NCI-H226 (cell line): ENCODE measurements at regions not wholly inside any gene's neighbourhood (a gene's known extent, or its start where the extent isn't known, plus 50 kb on each side); places are given as distances from the start of the nearest gene placed in this dataset.

Source experiments
- DNase-seq: peaks from one replicate; pipeline ENCODE4 v3.0.0-alpha.2; 2015

DNA sequence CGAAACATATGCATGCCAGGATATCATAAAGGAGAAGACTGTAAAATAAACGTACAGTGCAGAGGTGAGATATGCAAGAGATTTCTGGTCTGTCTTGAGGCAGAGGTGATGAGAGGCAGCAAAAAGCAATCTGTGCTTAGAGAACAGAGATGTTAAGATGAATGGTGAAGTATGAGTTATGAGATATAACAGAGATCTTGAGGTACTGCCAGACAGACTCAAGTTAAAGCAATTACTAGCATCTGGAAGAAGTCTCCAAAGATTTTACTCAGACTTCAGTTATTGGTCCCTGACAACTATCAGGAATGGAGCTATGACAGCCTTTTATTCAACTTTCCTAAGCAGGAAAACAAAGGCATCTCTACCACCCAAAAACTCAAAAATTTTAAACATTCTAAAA lies 122.8 kb upstream of the DST start:
- no peak for DNase-seq

DNA sequence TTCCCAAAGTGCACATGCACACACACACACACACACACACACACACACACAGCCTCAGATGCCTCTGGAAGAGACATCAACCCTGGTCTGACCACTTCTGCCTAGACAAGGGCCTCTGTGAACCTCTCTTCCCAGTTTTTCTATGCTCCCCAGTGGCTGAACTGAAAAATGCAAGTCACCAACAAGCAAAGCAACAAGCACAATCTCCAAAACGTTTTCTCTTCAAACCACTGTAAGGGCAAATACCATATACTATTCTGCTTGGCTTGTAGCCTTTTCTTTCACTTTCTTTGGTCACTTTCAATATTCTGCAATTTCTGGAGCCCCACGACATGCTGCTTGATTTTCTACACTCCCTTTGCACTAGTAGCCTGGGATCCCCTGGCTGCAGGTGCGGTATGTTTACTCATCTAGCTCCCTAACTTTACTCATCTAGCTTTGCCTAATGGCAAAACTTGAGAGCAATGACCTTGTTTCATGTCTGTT lies 121.4 kb upstream of the DST start:
- DNase-seq = peak; percentile 30

DNA sequence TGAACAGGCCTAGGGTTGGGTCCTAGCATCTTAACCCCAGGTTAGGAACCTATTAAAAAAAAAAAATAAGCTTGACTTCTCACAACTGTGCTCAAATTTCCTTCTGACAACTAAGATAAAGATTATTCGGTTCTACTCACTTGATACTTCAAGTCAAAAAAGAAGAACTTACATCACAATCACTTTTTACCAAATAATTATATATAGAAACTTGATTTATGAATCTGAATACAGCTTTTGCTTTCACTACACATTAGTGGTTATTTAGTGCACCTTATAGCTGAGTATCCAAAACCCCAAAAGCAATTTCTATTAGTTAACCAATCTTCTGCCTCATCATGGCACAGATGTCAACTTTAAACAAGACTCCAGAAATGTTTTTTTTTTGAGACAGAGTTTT lies 119.0 kb upstream of the DST start:
- no peak for DNase-seq

DNA sequence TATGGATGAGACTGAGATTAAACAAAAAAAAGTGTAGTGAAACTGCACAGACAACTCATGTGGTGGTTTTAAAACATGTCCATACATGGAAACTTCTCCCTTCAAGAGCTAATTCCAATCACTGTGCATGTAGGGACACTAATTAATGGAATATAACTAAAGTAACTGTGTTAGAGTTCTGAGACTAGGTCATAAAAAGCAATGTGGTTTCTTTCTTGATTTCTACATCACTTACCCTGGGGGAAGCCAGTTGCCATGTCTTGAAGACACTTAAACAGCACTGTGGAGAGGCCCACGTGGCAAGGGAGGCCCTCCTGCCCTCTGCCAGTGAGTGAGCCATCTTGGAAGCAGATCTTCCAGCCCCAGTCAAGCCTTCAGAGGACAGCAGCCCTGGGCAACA lies 118.2 kb upstream of the DST start:
- DNase-seq = no peak

DNA sequence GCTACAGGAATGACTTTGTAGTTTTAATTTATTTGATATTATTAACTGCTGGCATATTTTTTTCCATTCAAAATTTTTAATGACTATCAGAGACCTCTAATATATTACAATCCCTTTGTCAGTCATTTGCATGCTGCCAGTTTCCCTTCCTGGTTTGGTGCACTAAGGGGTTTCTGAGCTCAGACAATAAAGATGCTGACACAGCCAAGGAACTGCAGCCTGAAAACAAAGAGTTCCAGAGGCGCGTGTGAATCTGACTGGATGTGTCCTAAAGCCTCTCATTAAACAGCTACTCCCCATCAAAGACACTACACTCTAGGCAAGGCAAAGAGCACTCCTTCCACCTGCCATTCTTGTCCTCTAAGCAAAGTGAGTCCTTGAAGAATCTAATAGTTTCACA lies 116.8 kb upstream of the DST start:
- no peak for DNase-seq

DNA sequence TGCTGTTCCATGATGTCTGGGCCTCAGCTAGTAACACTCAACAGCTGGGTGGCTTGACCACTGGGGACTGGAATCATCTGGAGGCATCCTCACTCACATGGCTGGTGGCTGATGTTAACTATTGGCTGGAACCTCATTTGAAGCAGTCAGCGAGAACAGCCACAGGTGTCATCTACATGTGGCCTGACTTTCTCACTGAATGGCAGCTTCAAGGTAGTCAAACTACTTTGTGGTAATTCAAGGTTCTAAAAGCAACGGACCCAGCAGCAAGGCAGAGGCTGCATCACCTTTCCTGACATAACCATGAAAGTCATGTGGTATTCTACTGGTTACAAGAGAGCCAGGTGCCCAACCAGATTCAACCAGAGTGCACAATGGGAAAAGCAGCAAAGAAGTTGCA lies 115.9 kb upstream of the DST start:
- DNase-seq = no peak

DNA sequence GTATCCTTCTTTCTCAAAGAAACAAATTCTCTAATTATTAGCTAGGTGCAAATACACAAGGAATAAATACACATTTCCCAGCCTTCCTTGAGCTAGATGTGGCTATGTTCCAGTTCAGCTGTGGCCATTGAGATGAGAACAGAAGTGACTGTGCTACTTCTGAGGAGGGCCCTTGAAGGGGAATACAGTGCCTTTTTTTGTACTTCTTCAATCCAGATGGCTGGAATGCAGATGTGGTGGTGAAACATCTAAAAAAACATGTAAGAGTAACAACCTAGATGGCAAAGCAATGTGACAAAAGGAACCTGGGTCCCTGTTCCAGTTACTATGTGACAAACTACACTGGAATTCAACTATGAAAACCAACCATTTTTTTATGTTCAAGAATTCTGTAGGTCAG lies 115.4 kb upstream of the DST start:
- DNase-seq = no peak

DNA sequence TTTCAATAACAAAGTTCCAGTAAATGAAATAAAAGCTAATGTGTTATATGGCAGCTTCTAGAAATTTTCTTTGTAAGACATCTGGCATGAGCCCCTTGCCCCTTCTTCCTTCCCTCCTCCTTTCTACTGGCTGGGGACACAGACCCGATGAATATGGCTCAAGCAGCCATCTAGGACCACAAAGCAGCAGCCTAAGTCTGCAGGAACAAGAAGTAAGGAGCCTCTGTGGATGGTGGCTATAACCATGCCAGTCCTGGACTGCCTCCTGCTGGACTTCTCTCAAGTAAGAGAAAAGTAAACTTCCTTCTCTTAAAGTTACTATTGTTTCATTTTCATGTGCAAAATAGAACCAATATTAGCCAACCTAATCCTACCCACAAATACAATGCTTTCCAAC lies 114.9 kb upstream of the DST start:
- no peak for DNase-seq

DNA sequence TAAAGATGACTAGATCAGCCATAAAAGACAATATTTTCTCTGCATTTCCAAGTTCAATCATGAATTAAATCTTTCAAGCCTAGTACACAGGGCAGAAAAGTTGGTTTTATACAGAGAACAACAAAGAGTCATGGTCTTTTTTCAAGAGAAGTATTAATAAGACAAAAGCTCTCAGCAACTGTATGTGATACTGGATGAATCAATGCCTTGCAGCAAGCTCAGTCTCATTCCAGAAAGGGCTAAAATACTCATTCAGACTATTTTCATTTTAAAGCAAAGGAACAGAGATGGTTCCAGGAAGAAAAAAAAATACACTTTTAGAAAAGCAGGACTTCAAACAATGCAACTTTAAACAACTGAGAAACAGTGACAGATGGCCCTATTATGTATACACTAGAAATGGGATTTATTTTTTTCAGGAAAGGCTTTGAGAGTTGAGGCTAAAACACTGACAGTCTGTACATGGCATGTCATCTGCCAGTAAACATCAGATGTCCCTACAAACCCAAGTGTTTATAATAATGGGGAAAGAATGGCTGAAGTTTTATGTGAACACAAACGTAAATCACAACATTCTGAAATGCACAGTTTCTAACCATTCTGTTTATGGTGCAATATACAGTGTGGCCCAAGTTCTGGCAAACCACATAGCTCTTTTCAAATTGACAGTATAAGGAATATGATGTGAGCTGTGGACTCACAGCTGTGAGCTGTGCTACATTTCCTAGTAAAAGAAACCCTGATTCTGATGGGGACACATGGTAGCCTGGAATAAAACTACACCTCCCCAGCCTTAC lies 114.3 kb upstream of the DST start:
- DNase-seq = no peak

DNA sequence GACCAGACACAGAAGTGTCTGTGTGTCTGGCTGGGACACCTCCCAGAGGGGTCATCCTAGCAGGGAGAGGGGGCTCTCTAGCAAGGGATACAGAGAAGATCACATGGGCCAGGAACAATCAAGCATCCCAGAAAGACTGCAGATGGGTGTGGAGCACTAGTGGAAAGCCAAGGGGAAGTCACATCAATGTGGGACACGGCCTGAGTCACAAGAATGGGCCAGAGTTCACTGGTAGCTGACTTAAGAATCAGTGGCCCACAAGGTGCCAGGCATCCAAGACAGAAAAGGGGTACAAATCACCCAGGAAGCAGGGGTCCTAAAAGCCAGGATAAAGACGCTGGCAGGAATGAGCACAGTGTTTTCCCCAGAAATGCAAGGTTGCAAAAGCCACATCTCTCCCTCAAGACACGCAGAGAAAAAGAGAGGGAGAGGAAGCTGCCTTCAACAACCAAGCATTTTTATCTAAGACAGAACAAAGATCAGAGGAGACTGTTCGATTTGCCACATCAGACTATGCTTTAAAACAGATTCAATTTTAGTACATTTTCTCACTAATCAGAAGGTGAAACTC lies 113.6 kb upstream of the DST start:
- no peak for DNase-seq

DNA sequence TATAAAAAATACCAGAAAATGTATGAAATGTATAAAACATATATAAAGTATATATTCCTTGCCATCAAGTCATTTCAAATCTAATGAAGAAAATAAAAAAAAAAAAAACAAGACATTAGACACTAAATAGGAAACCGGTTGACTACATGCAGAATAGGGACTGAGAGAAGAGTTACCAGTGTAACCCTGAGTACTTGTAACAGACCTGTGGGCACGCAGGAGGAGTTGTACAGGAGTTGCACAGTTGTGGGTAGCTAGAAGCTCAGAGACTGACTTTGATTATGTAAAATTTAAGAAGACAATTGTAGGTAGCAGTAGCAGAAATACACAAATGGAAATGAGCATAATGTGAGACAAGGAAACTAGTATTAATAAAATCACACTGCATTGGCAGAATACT lies 112.4 kb upstream of the DST start:
- DNase-seq = no peak

DNA sequence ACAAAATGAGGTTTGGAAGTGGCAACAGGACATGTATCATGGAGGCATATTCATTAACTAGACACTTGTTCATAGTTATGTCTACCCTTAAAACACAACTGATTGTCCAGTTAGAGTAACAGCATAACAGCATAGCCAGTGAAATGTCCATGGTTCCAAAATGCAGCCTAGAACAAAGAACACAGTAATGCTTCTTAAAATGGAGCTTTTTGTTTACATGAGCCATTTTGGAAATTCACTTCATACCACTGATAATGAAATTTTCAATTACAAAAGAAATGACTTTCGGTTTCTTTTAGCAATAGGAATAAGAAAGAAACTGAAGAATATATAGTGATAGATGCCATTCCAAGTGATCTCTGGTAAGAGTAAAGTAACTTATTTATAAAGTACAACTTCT lies 111.1 kb upstream of the DST start:
- no peak for DNase-seq

DNA sequence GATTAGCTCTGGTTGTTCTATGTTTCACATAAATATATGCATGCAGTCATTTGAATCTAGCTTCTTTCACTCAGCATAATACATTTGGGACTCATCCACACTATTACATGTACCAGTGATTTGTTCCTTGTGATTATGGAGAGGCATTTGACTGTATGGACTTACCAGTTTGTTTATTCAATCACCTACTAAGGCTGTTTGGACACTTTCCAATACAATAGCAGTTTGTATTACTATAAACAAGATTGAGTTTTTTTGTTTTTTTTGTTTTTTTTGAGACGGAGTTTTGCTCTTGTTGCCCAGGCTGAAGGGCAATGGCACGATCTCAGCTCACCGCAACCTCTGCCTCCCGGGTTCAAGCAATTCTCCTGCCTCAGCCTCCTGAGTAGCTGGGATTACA lies 109.8 kb upstream of the DST start:
- no peak for DNase-seq

DNA sequence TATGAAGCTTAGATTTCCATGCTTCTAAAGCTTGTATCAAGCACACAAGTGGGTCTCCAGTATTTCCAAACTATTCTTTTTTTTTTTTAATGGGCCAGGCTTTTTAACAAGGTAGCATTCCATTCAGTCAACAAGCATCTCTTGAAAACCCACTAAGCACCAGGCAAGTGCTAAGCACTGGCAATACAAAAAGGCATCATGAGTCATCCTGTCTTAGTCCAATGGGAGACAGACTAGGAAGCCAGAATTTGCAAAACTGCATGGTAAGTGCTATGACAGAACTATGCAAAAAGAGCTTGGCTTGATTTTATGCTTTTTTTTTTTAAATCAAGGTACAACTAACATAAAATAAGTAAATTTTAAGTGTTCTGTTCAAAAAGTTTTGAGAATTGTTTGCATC lies 109.3 kb upstream of the DST start:
- DNase-seq = peak; percentile 79

DNA sequence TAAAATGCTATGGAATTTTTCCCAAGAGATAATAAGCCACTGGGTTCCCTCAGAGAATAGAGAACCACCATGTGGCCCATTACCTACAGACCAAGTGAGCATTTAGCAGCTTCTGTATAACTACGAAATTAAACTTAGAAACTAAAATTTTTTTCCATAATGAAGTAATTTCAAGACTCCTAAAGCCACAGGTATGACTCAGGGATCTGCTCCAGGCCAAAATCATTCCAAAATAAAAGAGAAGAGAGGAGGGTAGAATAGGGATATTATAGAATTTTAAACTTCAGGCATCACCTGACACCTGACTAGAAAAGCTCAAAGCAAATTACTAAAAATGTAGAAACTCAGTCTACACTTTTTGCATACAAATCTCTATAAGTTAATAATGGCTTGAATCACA lies 108.9 kb upstream of the DST start:
- no peak for DNase-seq

DNA sequence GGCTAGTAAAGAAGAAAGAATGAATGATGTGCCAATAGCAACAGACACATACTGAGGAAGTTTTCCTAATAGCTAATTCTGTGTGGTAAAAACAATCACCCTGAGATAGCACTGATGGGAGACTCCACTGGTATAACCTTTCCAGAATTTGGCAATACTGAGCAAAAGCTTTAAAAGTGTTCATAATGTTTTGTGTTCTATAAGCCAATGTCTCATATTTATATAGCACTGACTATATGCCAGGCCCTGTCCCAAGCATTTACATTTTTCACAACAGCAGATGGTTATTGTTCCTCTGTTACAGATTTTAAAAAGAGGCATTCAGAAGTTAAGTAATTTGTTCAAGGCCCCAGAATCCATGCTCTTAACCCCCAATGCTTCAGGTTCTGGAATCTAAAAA lies 108.0 kb upstream of the DST start:
- DNase-seq = no peak

DNA sequence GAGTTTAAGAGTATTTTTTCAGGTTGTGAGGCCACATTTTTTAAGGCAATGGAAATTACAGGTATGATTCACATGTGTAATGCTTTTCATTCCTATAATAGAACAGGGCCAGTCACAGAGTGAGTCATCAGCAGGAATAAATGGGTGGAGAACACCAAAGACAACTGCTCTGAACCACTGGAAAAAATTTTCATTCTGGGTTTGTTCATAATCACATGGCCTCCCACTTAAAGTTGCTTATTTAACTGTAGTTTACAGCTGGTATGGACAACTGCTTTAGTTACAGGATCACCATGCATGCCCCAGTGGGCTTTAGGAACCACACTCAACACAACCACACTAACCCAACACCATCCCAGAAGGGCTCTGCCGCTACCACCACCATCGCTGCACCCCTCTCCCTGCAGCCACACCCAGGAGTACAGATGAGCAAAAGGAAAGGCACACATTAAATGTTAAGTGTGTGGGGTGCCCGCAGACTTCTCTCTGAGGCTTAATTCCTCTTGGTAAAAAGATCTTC lies 107.0 kb upstream of the DST start:
- peak; percentile 89 for DNase-seq

DNA sequence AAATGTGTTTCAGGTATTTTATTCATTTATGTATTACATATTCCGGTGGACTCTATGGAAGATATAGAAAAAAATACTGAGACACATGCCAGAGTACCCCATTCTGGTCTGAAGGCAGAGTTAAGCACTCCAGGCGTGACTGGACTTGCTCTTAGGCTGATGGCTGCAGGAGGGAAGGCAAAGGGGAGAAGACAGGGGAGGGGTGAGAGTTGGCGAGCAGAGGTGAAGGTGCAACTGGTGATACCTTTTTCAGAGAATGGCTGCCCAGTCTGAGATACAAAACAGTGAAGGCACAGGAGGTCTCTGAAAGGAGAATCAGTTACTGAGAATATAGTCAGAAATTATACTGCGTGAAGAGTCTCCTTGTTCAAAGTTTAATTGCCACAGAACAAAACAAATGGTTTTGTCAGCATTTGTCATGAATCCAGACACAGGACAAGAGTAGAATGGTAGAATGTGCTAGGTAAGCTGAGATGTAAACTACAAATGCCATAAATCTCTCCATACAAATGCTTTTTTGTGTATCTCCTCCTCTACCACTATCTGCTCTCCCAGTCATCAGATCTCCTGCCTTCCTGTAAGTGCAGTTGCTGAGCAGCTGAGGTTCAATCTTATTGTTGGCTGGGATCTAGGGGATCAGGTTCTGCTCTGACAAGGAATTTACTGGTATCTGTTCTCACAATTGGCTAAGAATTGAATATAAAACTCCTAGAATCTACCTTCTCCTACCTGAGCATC lies 104.2 kb upstream of the DST start:
- DNase-seq = no peak

DNA sequence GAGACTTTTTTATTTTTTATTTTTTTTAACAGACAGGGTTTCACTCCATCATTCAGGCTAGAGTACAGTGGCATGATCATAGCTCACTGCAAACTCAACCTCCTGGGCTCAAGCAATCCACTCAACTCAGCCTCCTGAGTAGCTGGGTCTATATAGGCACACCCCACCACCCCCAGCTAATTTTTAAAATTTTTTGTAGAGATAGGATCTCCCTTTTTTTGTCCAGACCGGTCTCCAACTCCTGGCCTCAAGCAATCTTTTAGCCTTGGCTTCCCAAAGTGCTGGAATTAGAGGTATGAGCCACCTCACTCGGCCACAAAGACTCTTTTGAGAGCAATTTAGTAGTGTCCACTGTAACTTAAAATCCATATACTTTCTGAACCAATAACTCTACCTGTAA lies 103.3 kb upstream of the DST start:
- no peak for DNase-seq

DNA sequence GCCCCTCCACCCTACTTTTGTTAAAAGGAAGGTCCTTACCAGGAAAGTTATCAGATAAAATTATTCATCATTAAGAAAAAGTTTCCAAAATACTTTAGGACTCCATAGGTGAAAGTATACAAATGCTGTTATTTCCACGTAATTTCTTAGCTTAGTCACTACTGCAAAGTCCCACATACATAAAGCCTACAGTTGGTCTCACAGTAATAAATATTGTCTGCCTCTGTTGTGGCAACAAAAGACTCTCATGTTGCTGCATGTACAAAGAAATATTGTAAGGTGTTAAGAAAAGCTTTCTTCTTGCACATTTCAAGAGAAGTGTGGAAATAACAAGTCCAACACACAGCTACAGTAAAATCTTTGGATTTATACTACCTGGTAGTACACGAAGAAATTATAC lies 102.4 kb upstream of the DST start:
- no peak for DNase-seq

DNA sequence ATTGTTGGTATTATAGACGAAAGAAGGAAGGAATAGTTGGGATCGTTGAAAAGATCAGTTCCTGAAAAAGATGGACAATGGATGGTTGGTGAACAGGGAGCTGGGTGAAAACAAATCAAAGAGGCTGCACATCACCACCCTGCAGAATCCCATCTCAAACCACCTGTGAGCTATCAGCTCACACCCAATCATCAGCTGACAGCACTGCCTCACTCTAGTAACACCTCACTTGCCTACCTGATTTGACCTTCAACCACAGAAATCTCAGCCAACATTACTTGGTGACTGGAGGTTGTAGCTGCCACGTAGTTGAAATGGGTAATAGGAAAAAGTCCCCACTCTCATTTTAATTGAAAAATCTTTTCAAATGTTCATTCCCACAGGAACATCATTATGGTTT lies 101.8 kb upstream of the DST start:
- no peak for DNase-seq

DNA sequence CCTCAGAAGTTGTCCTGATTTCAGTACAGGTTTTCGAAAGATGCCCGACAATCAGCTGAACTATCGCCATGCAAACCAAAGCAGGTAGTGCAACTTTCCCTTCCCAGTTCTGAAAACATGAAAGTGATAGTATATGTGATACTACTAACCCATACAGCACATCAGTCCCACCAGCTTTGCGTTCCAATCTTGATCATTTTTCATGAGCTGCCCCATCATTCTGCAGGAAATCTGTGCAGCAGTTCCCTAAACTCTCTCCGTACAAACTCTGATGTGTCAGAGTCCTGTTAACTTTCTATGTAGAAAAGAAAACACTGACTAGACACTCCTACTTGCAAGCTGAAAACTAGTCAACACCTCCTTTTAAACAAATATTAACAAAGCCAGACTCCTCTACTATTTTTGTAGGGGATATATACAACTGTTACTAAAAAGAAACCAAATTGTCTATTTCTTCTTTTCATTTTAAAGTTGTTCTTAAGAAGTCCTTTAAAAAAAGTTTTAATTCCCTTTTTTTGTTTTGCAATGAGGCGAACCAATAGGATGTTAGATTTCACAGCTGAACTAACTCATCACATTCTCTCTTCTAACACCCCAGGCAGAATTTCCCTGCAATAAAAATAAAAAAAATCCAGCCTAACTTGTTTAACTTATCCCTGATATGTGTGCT lies 99.6 kb upstream of the DST start:
- DNase-seq = no peak

DNA sequence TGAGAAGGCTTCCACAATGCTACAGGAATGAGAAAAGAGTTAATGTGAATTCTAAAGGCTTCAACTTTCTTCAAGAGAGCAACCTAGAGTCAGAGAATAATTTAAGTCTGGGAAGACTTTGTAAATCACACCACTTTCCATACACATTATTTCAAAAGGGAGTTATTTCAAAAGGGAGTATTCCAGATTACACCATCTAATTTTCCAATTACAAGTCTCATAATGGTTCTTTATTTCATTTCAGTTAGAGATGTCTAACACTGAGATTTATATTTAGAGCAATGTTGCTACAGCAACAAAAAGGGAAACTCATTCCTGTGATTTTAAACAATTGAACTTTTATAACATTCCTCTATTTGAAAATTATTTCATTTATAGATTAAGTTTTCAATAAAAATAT lies 98.8 kb upstream of the DST start:
- no peak for DNase-seq
